NB4 (cell line): ENCODE measurements at regions not wholly inside any gene's neighbourhood (a gene's known extent, or its start where the extent isn't known, plus 50 kb on each side); places are given as distances from the start of the nearest gene placed in this dataset.

Experiments used
- CTCF ChIP-seq: IDR thresholded peaks from one replicate; pipeline ENCODE4 v1.5.1; 2012; ENCODE audit warnings: low read depth, low read length
- MYC ChIP-seq: IDR thresholded peaks from 2 replicates; pipeline ENCODE4 v1.6.1; 2011; ENCODE audit warnings: low read depth, low read length
- POLR2A ChIP-seq: IDR thresholded peaks from 2 replicates; pipeline ENCODE4 v1.6.1; 2011; ENCODE audit warnings: mild to moderate bottlenecking; ENCODE audit not compliant: insufficient read length; ENCODE audit errors: extremely low read depth

GRCh38 chr16:50458667-50459495 is 89.3 kb upstream of the NKD1 start:
- TF ChIP-seq CTCF: no peak
- TF ChIP-seq POLR2A: no peak
- no peak for TF ChIP-seq MYC
